ENCODE measurements at regions not wholly inside any gene's neighbourhood (a gene's known extent, or its start where the extent isn't known, plus 50 kb on each side); places are given as distances from the start of the nearest gene placed in this dataset.

DNA sequence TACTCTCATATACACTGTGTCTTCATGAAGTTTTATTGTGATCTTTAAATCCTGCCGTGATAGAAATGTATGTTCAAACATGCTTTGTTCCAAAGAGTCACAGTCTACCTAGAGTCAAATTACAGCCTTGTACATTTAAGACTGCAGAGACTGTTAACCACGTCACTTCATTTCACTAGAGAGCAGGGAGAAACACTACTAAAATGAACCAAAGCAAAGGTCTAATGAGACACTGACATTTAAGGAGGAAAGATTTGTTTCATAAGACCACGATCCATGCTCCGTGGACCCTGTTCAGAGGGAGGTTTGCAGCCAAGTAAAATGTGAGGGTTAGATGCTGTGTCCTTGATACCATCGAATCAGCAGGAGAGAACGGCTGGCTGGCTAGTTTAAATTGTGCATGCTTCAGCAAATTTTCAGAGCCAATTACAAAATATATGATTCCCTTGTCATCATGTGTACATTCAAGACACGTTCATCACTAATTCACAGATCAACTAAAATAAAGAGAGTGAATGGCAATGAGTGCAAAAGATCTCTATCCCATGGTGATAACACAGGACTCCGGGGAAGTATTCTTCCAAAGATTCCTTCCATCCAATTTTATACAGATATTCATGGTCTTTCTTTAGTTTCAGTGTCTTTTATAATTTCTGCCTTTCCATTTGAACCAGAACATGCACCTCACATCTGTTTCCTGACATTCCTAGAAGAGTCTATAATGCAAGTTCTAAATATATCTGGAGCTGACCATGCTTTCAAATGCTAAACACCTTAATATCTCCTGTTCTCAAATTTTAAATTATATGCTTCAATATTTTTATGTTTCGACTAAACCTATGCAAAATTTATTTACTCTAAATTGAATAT lies 960.9 kb upstream of the FAT3 start:
- DNase-seq: no peak
- ATAC-seq (ENCODE audit: poor library complexity): no peak
- intact Hi-C loops (cut with DNase I): no loop called here

DNA sequence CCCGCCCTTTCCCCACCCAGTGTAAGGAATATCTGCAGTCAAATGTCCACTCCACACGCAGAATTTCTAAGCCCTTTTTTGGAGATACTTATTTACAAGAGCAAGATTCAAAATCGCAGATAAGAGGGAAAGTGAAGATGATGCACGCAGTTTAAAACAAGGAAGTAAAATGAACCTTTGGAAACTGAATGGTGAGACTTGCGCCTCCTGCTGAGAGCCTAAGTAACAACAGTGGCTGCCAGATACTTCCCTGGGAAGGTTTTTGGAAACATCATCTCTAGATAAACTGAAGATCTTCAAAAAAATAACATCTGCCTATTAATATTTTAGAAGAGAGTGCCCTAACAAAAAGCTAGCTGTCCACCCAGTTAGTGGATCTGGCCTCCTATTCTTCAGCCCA lies 963.1 kb upstream of the FAT3 start:
- ATAC-seq (ENCODE audit: poor library complexity): no peak
- intact Hi-C loops (cut with DNase I): no loop called here
- no peak for DNase-seq

DNA sequence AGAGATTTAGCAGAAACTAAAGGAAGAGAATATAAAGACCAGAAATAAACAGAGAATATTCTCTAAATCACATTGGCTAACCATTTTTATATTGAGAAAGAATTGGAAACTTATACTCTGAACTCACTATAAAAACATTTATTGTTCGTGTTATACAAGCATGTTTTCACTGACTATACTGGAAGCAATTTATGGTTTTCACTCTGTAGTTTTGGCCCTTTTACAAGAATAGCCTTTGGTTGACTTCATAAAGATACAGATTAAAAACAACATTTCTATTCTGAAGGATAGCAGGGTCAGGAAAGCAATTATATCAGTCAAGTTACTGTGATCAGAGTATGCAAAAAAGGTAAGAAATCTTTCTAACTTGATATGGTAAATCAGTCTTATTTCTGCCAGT lies 965.7 kb upstream of the FAT3 start:
- DNase-seq: no peak
- intact Hi-C loops (cut with DNase I): no loop called here
- no peak for ATAC-seq (ENCODE audit: poor library complexity)

DNA sequence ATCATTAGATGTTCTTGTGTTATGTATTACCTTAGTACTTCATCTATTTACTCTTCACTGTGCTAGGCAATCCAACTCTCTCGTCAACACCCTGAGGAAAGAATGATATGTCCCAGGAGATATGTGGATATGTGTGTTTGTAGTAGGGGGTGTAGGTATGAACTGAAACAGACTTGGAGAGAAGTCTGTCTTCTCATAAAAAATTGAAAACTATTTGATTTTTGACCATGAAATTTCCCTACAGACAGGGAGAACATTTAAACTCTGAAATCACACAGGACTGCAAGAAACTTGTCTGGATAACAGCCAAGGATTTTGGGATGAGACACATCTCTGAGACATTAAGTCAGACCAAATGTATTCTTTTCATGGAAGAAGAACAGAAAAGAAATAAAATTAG lies 967.0 kb upstream of the FAT3 start:
- no peak for DNase-seq
- intact Hi-C loops (cut with DNase I): no loop called here
- peak; percentile 68 for ATAC-seq (ENCODE audit: poor library complexity)

DNA sequence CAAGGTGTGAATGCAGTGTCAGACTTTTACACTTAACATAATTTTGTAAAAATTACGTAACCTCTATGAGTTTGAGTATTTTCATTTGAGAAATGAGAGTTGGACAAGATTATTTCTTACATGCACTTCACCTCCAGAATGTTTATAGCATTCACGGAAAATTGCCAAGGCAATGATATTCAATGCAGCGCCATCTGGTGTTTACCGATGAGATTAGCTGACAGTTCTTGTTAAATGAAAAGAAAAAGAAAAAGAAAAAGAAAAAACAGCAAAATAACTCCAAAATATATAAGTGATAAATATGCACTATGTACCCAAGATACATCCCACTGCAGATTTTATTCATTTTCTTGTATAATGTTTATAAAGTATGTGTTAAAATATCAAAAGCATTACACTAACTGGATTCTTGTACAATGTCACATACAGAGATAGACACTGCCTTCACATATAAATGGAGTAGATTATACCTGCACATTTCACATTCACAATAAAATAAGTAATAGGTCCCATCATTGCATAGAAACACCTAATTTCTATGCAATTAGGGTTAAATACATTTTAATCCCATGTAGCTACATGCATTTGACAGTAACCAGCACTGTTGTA lies 976.3 kb upstream of the FAT3 start:
- intact Hi-C loops (cut with DNase I): loop anchor here (5.0 kb wide), 1 partner anchor 206 kb away; no protein-coding TSS in a partner anchor
- DNase-seq: no peak
- ATAC-seq (ENCODE audit: poor library complexity): peak; percentile 15

DNA sequence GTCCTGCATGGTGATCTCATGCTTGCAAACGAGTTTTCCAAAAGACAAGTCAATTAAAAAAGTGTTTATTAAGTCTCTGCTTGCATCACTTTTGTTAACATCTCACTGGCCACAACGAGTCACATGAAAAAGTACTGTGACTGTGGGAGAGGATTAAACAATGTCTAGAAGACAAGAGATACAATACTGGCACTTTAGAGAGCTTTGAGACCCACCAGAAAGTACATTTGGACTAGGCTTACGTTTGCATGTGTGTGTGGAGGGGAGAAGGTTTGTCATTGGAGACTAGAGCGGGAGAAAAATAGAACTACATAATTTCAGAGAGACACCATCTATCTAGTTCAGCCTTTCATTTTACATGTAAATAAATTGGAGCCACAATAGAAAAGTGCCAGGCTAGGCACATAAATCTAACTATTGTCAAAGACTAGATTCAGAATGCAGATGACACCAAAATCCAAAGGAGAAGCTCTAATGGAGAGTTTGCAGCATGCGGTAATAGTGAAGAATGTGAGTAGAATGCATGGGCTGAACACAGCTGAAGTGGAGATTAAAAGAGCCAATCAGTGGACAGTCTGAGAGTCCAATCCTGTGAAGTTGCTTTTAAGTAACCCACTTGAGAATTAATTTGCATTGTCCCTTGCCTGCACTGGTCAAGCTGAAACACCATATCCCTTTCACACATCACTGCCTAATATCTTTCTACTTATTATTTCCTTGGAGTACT lies 977.4 kb upstream of the FAT3 start:
- DNase-seq (no peak), ATAC-seq (ENCODE audit: poor library complexity) (no peak)
- intact Hi-C loops (cut with DNase I): loop anchor here (5.0 kb wide), 1 partner anchor 205 kb away; no protein-coding TSS in a partner anchor

DNA sequence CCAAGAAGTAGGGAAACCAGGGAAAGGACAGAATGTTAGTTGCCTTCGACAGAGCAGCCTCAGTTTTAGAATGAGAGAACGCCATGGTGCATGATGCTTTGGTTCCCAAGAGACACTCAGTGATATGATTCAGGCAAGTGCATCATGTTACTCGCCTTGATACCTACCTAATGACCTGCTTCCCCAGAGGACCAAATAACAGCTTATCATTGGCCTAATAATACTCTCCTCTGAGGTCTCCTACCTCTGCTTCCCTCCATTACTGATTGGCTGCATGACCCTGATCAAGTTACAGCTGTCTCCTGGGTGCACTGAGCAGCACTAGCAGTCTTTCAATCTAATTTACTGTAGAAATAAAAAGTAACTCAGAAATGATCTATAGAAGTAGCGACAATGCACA lies 979.7 kb upstream of the FAT3 start:
- ATAC-seq (ENCODE audit: poor library complexity): no peak
- intact Hi-C loops (cut with DNase I): loop anchor here (5.0 kb wide), 1 partner anchor 203 kb away; no protein-coding TSS in a partner anchor

DNA sequence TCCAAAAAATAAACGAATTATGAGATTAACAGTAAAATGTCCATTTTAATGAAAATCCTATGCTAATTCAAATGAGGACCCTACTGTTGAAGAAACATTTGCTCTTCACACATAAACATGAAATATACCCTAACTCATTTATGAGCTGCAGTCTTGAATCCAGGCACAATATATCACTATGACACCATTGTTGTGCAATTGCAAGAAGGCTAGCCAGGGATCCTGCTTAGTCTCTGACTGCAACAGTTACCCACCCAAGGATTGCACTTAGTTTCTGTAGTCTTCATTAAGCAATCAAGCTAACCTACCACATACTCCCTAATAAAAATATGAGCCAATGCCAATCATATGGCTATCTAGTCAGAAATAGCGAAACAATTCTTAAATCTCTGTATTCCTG lies 981.0 kb upstream of the FAT3 start:
- ATAC-seq (ENCODE audit: poor library complexity) (no peak), DNase-seq (no peak)

More for the DNA sequence above, 979.7 kb upstream of the FAT3 start:
- no peak for DNase-seq

DNA sequence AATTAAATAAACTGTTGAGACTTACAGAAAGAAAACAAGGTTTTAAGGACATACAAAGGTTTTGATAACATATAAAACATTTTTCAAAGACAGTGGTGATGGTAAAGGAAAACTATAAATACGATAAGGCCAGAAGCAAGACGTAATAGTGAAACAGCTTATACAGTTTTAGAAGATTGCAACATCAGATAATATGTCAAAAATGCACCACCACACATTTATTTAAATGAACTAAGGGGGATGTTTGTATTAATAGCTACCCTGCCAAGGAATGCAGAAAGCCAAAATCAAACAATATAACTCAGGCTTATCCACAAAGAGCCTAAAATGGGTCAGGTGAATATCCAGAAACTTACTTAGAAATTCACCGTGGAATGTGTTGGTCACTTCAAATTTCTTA lies 981.6 kb upstream of the FAT3 start:
- DNase-seq: no peak
- no peak for ATAC-seq (ENCODE audit: poor library complexity)
- intact Hi-C loops (cut with DNase I): no loop called here

More for the DNA sequence above, 981.0 kb upstream of the FAT3 start:
- intact Hi-C loops (cut with DNase I): no loop called here

DNA sequence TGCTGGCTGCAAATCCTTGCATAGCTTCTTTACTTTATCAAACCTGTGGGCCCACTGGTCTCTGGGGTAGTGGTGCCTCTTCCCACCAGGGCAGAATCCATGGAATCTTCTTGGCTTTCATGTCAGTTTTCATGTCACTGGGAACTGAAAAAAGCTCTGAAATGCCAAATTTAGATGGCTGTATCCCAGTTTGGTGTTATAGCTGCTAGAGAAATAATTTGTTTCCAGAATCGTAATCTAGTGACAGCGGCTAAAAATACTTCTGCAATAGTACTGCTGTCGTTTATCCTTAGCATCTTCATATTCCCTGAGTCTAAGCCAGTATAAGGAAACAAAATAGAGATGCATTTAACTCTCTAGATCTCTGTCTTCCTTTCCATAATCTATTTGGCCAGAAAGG lies 983.4 kb upstream of the FAT3 start:
- no peak for ATAC-seq (ENCODE audit: poor library complexity)
- no peak for DNase-seq
- intact Hi-C loops (cut with DNase I): no loop called here

DNA sequence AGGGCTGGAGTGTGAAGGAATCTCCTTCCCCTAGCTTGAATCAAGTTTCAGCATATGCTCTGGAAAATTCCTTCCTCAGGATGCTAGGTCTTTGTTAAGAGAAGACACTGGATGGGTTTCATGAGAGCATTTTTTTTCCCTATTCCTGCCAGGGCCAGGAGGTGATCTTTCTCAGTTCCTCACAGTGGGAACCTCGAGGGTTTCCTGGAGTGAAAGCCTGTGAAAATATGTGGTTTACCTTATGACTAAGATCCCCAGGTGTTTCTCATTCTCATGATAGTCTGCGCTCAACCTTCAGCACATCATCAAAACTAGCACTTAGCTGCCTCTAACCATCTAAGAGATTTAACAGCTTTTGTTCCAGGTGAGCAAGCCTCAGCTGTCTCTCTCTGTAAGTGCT lies 985.3 kb upstream of the FAT3 start:
- ATAC-seq (ENCODE audit: poor library complexity) (no peak), DNase-seq (no peak)
- intact Hi-C loops (cut with DNase I): no loop called here

DNA sequence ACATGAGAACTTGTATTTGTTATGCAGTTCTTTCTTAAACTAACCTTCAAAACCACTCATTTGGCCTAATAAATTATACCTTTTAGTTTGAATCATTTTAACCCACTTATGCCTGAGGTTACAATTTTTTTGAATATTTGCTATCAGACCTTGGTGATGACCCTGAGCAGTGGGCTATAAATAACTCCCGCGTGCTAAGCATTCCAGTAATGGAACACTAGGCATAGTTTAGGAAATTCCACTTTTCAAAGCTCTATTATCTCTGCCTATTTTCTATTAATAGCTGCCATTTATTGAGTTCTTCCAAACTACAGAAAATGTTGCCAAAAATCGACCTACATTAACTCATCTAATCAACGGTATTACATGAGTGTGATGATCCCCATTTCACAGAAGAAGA lies 993.4 kb upstream of the FAT3 start:
- no peak for DNase-seq
- ATAC-seq (ENCODE audit: poor library complexity): peak; percentile 96
- intact Hi-C loops (cut with DNase I): no loop called here

DNA sequence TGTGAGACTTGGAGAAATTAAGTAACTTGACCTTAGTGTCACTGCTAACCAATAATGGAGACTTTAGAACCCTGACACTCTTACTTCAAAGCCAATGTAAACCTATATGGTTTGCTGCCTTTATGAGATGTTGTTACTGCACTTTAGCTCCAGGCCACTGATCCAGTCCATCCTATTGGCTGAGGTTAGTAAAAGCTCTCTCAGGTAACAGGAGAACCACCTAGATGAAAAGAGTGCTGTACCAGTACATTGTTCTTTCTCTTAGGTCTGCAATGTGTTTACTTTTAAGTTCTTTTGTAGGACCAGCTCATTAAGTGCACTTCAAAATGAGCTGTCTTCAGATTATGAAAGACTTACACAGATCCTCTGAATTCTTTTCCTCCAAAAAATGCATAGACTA lies 994.0 kb upstream of the FAT3 start:
- ATAC-seq (ENCODE audit: poor library complexity): peak; percentile 27
- intact Hi-C loops (cut with DNase I): no loop called here
- no peak for DNase-seq

DNA sequence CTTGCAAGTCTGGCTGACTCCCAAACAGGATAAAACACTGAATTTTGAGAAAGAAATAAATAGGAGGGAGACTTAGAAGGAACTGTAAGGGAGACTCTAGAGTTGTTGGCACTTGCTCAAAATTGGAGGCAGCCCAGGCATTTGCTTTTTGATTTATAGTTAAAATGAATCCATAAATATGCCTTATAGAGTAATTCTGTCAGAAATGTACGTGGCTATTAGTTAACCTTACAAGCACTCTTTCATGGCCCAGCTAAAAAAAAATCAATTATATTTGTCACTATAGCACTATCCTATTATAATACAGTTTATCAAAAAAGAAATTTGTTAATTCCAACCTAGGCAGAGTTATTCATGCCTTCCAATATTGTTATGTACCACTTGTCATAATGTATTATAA lies 1000.0 kb upstream of the CHORDC1 start:
- intact Hi-C loops (cut with DNase I): no loop called here
- ATAC-seq (ENCODE audit: poor library complexity): no peak
- DNase-seq: no peak

DNA sequence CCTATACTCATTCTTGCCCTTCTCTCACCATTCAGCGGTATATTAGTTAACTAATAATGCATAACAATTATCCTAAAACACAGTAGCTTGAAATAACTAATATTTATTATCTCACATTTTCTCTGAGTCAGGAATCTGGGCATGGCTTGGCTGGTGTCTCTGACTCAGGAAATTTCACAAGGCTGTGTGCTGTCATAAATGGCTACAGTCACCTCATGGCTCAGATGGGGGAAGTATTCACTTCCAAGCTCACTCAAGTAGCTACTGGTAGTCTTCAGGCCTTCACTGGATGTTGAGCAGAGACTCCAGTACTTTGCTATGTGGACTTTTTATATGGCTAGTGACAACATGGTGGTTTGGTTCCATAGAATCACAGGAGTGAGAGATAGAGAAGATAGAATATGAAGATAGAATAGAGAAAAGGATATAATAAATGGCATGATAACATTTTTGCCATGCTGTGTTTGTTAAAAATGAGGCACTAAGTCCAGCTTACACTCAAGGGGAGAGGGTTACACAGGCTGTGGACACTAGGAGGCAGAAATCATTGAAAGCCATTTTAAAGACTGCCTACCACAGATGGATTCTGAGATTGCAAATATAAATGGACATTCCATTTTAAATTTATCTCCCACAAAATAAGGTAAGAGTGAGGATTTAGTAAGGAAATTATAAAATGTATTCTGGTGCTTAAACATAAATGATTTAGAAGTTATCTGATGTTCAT lies 997.8 kb upstream of the CHORDC1 start:
- ATAC-seq (ENCODE audit: poor library complexity) (peak; percentile 50), DNase-seq (no peak)
- intact Hi-C loops (cut with DNase I): no loop called here

DNA sequence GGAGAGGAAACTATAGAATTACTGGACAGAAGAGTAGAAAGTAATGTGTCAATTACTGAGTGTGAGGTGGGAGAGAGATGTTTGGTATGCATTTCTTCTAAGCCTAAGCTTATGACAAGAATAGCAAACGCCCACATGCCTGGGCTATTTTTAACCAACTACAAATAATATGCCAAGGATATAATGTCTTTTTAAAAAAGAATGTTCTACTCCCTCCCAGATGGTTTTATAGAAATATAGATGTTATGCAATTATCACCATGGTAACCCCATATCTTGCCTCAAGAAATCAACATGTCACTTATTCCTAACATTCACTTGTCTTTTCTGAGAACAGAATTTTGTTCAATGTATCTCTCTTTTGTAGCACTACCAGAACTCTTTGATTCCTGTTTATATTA lies 996.7 kb upstream of the CHORDC1 start:
- peak; percentile 80 for ATAC-seq (ENCODE audit: poor library complexity)
- intact Hi-C loops (cut with DNase I): no loop called here
- no peak for DNase-seq

DNA sequence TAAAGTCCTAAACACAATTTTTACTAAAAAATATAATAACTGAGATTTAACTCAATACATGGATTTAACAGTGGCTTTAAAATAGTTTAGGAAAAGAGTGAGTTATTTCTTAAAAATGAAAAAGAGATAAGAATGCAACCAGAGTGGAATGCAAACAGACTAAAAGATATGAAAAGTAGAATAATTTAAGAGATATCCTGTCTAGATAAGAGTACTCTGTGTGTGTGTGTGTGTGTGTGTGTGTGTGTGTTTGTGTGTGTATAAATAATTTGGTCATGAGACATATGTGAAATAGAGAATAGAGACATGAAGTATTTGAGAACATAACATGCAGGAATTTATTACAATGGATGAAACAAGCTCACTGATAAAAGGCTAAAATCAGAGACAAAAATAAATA lies 986.9 kb upstream of the CHORDC1 start:
- no peak for DNase-seq
- intact Hi-C loops (cut with DNase I): no loop called here
- no peak for ATAC-seq (ENCODE audit: poor library complexity)

DNA sequence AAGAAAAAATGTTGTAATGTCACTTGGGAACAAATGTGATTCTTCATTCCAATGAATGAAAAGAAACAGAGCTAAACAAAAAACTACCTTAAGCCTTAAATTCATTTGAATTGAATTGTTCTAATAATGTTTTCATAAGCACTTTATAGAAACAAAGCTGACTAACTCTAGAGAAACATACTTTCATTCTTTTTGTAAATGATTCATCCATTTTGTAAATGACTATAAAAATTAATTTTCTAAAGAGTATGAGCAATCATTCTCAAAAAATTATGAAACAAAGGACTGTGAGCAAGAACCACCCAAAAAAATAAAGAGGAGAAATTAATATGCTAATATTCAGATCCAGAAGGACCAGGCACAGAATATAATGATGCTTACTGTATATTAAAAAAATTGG lies 986.5 kb upstream of the CHORDC1 start:
- no peak for ATAC-seq (ENCODE audit: poor library complexity)
- no peak for DNase-seq
- intact Hi-C loops (cut with DNase I): no loop called here

DNA sequence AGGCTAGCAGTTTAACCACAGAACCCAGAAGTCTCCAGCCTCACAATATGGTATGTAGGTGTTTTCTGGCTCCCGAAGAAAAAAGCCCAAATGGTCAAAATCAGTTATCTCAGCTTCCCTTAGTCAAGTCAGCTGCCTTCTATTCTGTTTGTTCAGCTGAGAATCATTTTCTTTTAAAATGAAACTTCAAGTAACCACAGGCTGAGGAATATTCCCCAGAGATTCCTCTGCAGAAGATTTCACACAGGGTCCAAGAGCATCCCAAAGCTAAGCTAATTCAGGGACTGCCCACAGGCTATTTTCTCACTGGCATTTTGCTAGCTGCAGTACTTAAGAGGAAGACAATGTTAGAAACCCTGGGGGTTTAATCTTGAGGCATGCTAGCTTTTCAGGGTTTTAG lies 977.0 kb upstream of the CHORDC1 start:
- DNase-seq: no peak
- no peak for ATAC-seq (ENCODE audit: poor library complexity)
- intact Hi-C loops (cut with DNase I): no loop called here

All from Right ventricle myocardium superior (tissue), 1 donor.